ENCODE measurements at regions not wholly inside any gene's neighbourhood (a gene's known extent, or its start where the extent isn't known, plus 50 kb on each side); places are given as distances from the start of the nearest gene placed in this dataset.

GRCh38 chr1:60978421-60979357 is 103.7 kb upstream of the NFIA start:
- TF ChIP-seq CTCF (IDR thresholded peaks at IDR 0.05; ENCODE audit: insufficient read depth, low read length), result peak; percentile 33
- TF ChIP-seq POLR2AphosphoS5 (IDR thresholded peaks at IDR 0.05; ENCODE audit: low read depth), result no peak

GRCh38 chr1:60977661-60978060 is 104.7 kb upstream of the NFIA start:
- Histone ChIP-seq H3K27ac (replicated peaks) (no peak overlapping the region), H3K27me3 (ENCODE audit: insufficient read depth, poor library complexity, severe bottlenecking) (no peaks in the 10 kb centered on the region), H3K4me3 (replicated peaks; ENCODE audit: insufficient read depth, low read length) (no peak overlapping the region)
- DNase-seq (ENCODE audit: low read depth in 1 of 2, low spot score in 1 of 2), result no peak
- no peak for TF ChIP-seq GABPA (IDR thresholded peaks at IDR 0.05; ENCODE audit: low read depth)
- TF ChIP-seq CTCF (IDR thresholded peaks at IDR 0.05; ENCODE audit: insufficient read depth, low read length), result no peak
- TF ChIP-seq SPI1 (IDR thresholded peaks at IDR 0.05; ENCODE audit: borderline replicate concordance, low read depth), result no peak
- TF ChIP-seq REST (IDR thresholded peaks at IDR 0.05; ENCODE audit: insufficient replicate concordance, low read depth), result no peak
- no peak for TF ChIP-seq POLR2AphosphoS5 (IDR thresholded peaks at IDR 0.05; ENCODE audit: low read depth)

More at GRCh38 chr1:60978421-60979357, 103.7 kb upstream of the NFIA start:
- peak in 1 of 2 experiments; percentile 11 for DNase-seq (ENCODE audit: low read depth in 1 of 2, low spot score in 1 of 2)
- Histone ChIP-seq H3K4me3 (replicated peaks; ENCODE audit: insufficient read depth, low read length) (no peak overlapping the region), H3K27me3 (ENCODE audit: insufficient read depth, poor library complexity, severe bottlenecking) (no peaks in the 10 kb centered on the region), H3K27ac (replicated peaks) (no peak overlapping the region)

DNA sequence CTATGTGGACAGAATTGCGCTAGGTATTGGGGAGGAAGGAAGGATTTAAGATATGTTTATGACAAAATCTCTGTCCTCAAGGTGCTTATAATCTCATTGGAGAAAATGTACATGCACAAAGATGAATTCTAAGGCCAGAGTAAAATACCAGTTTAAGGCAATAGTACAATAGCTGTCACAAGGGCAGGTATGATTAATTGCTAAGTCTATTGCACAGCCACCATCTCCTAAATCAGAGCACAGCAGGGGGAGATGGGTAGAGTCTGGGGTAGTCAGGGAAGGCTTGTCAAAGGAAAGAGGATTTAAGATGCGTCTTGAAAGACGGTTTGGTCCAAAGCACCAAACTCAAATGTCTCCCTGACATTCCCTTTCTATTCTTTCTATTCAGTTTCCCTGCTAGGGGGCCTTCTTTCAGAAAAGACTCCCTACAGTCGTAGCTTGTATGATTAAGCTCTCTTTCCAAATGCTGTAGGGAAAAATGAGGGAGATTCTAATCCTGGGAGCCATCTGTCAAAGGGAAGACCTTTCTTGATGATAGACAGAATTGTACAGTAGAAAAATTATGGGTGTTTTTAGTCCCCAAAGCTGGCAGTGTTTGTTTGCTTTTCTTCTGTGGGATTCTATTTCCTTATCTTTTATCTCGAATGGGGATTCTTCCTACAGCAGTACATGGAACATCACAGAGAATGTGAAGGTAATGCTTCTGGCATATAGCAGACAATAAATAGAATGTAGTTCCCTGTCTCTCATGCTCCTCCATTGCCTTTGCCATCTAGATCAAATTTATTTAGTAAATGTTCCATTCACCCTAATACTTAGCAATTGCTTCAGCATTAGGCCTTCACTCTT is 107.6 kb upstream of the NFIA start:
- H3K27me3 ChIP-seq (ENCODE audit: insufficient read depth, poor library complexity, severe bottlenecking), result no peaks in the 10 kb centered on the region
- no peak for DNase-seq (ENCODE audit: low read depth in 1 of 2, low spot score in 1 of 2)
- H3K4me3 ChIP-seq (replicated peaks; ENCODE audit: insufficient read depth, low read length), result no peak overlapping the region
- no peak for TF ChIP-seq GABPA (IDR thresholded peaks at IDR 0.05; ENCODE audit: low read depth)
- TF ChIP-seq CTCF (IDR thresholded peaks at IDR 0.05; ENCODE audit: insufficient read depth, low read length), result no peak
- no peak for TF ChIP-seq POLR2AphosphoS5 (IDR thresholded peaks at IDR 0.05; ENCODE audit: low read depth)
- no peak for TF ChIP-seq SPI1 (IDR thresholded peaks at IDR 0.05; ENCODE audit: borderline replicate concordance, low read depth)
- TF ChIP-seq REST (IDR thresholded peaks at IDR 0.05; ENCODE audit: insufficient replicate concordance, low read depth), result no peak
- no peak overlapping the region for H3K27ac ChIP-seq (replicated peaks)

Data from HL-60 (cell line).